ENCODE measurements at regions not wholly inside any gene's neighbourhood (a gene's known extent, or its start where the extent isn't known, plus 50 kb on each side); places are given as distances from the start of the nearest gene placed in this dataset.
"Not testable (repeated sequence)": the region's sequence is repeated elsewhere in the genome, so short reads cannot be mapped to it uniquely, and the experiment has no call there.

DNA sequence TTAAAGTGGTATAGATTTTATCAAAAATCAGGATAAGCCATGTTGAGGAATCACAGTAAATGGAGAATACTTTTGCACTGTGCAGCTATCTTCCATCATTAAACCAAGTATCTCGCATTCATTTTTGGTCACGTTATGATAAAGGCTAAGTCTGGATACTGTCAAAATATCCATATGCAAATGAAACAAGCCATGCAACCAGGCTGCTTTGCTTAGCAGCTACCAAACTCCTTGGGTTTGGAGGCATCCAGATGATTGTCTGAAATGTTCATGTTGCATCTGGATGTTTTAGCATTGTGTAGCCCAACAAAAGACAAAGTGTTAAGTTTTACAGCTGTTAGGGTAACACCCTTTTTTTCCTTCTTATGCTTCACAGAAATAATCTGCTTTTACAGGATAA is 322.9 kb upstream of the MDFIC2 start:
- no peak for DNase-seq (ENCODE audit: low read depth)

DNA sequence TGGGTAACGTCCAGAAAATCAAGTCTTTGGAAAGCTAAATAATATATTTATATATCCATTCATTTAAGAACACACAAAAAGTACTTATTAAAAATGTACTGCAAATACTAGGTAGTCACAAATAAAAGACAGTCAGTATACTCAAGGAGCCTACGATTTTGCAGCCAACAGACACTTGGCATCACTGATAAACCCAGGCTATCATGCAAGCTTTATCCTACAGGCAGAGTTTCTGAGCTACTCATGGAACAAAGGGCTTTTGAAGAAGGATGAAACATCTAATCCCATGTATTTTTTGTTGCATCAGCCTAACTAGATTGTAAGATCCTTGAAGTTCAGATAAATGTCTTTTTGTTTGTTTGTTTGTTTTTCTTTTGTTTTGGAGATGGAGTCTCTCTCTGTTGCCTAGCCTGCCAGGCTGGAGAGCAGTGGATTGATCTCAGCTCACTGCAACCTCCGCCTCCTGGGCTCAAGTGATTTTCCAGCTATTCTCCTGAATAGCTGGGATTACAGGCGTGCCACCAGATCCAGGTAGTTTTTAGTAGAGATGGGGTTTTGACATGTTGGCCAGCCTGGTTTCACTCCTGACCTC is 319.4 kb upstream of the MDFIC2 start:
- DNase-seq (ENCODE audit: low read depth) = no peak

DNA sequence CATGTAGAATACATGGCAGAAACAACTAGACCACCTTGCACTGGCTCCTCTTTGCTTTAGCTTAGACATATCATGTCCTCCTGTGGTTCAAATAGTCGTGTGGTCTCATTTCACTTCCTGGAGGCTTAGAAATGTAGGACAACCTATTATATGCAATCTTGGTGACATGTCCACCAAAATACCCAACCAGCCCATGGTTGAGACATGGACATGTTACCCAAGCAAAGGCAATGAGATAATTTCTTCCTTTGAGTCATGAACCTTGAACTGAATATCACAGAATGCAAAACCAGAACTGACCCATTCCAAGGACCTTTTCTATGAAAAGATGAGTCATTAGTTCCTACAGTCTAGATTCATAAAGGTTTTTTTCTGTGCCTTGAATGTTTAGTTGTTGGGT is 309.0 kb upstream of the MDFIC2 start:
- DNase-seq (ENCODE audit: low read depth) = no peak

DNA sequence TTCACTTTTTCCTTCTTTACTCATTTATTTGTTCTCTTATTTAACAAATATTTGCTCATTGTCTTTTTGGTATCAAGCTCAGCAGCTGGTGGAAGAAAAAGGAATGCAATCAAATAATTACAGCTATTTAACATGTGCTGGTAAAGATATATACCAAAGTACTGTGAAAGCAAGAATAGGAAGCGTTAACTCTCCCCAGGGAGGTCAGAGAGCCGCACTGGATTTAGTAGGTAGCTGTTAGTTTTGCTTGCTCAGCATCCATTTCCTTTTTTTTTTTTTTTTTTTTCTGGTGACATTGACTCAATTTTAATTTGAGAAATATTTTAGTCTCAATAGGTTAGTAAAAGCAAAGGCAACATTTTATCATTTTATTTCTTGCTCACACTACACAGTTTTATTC is 308.5 kb upstream of the MDFIC2 start:
- no peak for DNase-seq (ENCODE audit: low read depth)

DNA sequence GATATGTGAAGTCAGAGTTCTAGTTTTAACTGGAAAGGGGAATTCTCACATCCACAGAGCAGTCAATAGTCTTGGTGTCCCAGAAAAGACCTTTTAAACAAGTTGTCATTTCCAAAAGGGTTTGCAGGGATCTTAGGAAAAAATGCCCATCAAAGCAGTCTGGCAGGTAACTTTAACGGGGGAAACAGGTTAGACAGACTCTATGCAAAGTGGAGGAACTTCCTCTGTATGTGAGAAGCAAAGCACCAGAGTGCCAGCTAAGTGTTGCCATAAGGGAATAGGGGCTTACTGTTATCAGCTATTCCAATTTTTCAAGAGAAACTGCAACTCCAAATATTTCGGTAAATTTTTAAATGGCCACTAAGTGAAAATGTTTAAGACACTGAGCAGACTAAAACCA is 307.9 kb upstream of the MDFIC2 start:
- DNase-seq (ENCODE audit: low read depth) = no peak

DNA sequence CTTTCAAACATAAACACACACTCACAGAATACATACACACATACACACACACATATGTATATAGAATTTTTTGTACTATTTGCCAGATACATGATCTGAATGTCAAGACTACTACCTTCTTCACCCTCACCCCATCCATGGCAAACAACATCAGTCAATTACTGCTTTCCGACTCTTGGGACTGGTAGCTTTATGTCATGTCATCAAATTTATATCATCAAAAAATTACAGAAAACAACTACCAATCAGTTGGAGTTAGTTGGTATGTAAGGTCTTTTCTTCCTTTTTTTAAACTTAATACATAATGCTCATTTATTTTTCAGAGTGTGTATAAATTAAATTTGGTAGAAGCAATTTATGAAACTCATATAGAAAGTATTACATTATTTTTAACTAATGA is 305.7 kb upstream of the MDFIC2 start:
- DNase-seq (ENCODE audit: low read depth) = no peak

DNA sequence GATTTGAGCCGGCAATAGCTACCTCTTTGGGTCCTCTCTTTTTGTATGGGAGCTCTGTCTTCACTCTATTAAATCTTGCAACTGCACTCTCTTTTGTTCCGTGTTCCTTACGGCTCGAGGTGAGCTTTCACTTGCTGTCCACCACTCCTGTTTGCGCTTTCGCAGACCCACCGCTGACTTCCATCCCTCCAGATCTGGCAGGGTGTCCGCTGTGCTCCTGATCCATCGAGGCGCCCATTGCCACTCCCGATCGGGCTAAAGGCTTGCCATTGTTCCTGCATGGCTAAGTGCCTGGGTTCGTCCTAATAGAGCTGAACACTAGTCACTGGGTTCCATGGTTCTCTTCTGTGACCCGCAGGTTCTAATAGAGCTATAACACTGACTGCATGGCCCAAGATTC is 304.9 kb upstream of the MDFIC2 start:
- not testable (repeated sequence) for DNase-seq (ENCODE audit: low read depth)

DNA sequence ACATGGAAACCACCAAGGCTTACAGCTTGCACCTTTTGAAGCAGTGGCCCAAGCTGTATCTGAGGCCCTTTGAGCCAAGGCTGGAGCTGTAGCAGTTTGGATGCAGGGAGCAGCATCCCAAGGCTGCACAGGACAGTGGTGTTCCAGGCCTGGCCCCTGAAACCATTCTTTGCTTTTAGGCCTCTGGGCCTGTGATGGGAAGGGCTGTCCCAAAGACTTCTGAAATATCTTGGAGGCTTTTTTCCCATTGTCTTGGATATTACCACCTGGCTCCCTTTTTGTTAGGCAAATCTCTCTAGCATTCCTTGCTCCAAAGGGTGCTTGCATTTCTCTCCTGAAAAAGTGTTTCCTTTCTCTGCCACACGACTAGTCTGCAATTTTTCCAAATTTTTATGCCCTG is 302.8 kb upstream of the MDFIC2 start:
- DNase-seq (ENCODE audit: low read depth) = no peak

DNA sequence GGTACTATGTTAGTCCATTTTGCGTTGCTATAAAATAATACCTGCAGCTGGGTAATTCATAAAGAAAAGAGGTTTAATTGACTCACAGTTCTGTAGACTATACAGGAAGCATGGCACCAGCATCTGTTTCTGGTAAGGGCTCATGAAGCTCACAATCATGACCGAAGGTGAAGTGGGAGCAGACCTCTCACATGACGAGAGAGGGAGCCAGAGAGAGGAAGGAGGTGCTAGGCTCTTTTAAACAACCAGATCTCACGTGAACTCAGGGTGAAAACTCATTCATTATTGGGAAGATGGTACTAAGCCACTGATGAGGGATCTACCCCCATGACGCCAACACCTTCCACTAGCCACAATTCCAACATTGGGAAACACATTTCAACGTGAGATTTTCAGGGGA is 301.7 kb upstream of the MDFIC2 start:
- DNase-seq (ENCODE audit: low read depth) = no peak

DNA sequence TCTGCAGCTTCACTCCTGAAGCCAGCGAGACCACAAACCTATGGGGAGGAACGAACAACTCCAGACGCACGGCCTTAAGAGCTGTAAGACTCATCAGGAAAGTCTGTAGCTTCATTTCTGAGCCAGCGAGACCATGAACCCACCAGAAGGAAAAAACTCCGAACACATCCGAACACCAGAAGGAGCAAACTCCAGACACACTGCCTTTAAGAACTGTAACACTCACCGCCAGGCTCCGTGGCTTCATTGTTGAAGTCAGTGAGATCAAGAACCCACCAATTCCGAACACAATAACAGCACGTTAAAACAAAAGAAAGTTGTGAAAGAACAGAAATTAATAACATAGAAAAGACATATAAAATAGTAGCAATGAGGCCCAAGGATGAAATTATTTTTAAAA is 300.5 kb upstream of the MDFIC2 start:
- no peak for DNase-seq (ENCODE audit: low read depth)

DNA sequence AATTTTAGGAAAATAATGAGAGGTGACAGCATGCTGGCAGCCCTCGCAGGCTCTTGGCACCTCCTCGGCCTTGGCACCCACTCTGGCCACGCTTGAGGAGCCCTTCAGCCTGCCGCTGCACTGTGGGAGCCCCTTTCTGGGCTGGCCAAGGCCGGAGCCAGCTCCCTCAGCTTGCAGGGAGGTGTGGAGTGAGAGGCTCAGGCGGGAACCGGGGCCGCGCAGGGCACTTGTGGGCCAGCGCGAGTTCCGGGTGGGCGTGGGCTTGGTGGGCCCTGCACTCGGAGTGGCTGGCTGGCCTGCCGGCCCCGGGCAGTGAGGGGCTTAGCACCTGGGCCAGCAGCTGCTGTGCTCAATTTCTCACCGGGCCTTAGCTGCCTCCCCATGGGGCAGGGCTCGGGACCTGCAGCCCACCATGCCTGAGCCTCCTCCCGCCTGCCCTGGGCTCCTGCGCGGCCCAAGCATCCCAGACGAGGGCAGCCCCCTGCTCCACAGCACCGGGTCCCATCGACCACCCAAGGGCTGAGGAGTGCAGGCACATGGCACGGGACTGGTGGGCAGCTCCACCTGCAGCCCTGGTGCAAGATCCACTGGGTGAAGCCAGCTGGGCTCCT is 299.3 kb upstream of the MDFIC2 start:
- DNase-seq (ENCODE audit: low read depth) = not testable (repeated sequence)

DNA sequence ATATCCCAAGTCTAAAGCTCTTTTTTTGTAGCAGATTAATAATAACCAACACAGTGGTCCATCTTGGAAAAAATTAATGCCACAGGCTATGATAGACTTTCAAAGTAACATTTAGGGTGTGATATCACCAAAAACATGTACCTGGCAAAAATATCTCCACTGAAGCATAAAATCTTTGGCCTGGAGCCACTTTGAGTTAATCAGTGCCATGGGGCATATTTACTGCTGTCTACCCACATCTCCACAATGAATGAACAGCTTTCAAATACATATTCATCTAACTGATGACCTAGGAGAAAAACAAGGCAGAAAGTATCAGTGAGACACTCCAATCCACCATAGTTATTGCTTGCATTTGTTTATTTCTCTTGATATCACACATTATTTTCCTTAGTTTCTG is 296.0 kb upstream of the MDFIC2 start:
- DNase-seq (ENCODE audit: low read depth) = no peak

DNA sequence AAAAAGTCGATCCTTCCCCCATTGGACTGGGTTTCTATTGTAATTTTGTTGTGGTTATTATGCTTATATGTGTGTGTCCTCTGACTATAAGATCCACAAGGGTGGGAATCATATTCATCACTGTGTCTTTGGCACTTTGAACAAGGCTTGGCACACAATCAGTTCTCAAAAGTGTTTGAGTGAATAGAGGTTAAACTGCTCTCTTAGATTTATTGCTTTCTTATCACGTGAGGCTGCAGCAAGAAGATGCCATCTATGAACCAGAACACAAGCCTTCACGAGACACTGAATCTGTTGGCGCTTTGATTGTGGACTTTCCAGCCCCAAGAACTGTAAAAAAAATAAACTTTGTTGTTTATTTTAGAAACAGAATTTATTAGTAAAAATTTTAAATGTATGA is 295.0 kb upstream of the MDFIC2 start:
- no peak for DNase-seq (ENCODE audit: low read depth)

DNA sequence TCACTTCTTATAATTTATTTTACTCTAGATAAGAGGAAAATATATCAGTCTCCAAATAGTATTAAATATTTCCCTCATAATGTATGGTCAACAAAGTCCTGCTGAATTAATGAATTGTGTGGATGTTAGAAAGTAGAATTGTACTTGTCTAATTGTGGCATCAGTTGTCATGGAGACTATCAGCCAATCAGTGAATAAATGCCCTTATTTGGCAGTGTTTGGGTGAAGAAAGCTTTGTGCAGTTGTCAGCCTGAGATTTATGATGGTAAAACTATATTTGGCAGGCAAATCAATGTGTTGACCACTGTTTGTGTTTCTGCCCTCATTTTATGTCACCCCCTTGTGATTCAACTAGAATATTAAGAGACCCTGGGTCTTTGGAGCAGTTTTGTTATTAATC is 293.6 kb upstream of the MDFIC2 start:
- no peak for DNase-seq (ENCODE audit: low read depth)

DNA sequence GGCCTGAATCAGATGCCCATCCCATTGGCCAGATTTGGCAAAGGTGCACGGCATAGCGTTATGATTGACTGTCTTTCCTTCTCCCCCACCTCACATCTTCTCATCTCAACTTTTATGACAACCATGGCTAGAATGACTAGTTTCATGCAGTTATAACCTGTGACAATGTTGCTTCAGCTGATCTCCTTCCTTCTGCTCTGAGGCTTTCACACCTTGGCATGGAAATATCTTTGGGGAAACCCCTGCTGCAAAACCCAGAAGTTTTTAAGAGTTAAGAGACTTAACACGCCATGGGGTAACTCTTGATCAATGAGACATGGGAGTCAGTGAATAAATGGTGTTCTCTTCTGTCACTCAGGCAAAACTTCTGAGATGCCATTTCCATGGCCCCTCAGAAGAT is 290.7 kb upstream of the MDFIC2 start:
- no peak for DNase-seq (ENCODE audit: low read depth)

DNA sequence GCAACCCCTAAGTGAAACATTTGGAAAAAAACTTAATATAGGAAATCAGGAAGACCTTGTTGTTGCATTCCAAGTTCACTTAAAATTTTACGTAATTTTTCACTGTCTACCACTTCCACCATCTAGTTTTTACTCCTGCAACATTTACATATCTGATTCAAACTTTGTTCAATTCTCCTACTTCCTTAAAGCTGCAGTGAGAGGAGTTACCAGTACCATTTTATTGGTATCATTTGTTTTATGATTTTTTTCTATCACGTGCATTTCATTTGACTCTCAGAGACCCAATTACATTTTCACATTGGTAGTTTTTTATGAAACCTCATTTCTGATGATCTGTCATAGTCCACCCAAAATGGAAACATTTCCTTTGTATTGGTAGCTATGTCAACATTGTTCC is 284.9 kb upstream of the MDFIC2 start:
- no peak for DNase-seq (ENCODE audit: low read depth)

DNA sequence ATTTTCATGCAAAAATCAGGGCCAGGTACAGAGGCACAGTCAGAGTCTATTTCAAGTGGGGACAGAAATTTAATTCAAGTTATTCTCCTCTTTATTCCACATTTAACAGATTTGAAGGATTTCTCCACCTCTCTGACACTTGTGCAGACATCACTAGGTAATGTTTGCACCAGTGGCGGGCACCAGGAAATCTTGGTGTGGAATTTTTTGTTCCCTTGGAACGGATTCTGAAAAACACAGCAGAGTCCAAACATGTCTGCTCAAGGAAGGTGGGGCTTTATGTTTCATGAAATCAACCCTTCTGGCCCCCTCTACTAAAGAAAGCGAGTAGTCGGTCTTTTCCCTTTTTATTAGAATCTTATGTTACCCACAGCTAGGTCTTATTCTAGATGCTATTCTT is 271.2 kb upstream of the MDFIC2 start:
- DNase-seq (ENCODE audit: low read depth) = no peak

DNA sequence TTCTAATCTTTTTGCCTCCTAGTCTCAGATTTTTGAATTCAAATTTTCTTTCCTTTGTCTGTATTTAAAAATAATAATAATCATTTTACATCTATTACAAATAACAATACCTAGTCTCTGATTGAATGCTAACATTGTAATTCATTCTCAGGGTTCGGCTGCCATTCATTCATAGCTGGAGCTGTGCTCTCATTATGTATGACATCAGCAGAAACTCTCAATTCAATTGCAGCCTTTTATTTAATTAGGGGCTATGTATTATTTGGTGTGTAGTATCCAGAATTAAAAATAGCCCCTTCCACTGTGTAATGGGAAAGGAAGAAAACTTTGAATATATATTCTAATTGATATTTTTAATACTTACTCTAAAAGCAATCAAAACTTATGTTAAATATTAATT is 270.4 kb upstream of the MDFIC2 start:
- DNase-seq (ENCODE audit: low read depth) = no peak

DNA sequence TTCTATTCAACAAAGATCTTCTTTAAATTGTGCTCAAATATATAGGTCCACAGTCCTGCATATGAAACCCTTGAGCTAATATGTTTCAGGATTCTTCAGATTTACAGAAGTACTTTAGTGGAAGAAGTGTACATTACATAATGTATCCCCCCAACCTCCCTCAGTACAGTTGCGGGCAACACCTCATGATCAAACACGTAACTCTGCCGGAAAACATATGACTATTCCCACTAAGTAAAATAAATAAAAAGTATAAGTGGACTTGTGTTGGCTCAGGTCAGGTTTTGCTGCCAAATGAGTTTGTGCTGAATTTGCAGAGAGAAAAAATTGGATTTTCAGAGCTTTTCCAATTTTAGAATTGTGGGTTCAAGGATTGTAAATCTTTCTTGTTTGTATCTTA is 267.6 kb upstream of the MDFIC2 start:
- DNase-seq (ENCODE audit: low read depth) = no peak

DNA sequence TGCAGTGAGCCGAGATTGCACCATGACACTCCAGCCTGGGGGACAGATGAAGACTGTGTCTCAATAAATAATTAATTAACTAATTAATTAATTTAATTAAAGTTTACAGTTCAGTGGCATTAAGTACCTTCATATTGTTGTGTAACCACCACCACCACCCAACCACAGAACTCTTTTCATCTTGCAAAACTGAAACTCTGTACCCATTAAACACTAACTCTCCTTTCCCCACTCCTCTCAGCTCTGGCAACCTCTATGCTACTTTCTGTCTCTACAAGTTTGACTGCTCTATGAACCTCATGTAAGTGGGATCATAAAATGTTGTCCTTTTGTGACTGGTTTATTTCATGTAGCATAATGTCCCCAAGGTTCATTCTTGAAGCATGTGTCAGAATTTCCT is 259.3 kb upstream of the MDFIC2 start:
- DNase-seq (ENCODE audit: low read depth) = no peak

DNA sequence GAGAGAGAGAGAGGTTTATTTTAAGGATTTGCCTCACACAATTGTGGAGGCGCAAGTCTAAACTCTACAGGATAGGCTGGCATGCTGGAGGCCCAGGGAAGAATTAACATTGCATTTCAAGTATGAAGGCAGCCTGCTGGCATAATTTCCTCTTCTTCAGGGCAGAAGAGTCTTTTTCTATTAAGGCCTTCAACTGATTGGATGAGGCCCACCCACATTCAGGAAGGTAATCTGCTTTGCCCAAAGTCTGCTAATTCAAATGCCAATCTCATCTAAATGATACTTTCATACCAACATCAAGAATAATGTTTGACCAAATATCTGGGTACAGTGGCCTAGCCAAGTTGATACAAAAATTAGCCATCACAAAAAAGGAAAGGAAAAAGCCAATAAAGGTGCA is 258.1 kb upstream of the MDFIC2 start:
- no peak for DNase-seq (ENCODE audit: low read depth)

DNA sequence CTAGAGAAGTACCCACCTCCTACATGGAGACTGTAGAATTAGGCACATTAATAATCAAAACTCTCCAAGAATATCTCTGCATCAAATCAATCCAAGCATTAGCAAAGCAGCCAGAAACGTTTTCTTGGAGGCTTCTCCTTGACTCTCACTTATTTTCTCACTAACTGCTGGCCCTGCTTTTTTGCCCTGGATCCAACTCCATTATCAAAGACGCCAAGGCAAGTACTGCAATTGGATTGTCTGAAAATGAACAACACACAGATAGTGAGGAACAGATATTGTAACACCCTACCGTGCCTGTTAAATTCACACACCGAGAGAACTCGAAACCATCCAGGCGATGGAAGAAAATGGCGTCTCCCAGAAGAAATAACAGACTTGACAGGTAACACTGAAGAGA is 256.2 kb upstream of the MDFIC2 start:
- no peak for DNase-seq (ENCODE audit: low read depth)

DNA sequence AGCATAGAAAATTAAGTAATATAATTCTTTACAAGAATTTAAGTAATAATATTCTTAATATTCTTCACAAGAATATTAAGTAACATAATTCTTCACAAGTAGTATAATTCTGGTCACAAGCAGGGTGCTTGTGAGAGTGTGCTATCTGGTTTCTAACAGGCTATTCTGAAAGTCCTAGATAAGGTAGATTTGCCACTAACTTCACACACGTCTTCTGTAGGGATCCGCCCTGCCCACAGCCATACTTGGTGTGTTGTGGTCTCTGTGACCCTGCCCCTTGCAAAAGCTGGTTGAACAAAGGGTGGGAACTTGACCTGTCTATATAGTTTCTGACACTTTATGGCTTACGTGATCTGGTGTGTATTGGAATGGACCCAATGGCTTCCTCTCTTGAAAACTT is 253.4 kb upstream of the MDFIC2 start:
- DNase-seq (ENCODE audit: low read depth) = no peak

DNA sequence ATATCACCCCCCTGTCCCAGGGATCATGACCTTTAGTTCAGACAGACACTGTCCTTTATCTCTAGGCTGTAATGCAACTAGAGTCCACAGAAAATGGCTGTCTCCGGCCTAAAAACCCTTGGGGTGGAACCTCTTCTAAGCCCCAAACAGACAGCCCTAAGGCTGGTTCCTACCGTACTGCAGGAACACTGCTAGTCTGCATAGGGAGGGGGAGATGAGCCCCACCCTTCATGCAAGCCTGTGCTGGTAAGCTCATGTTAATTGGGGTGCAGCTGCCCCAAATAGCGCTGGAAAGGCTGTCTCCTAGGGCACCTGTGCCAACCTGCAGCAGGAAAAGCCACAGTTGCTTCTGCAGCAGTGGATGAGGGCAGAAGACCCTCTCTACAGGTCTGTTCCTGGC is 252.1 kb upstream of the MDFIC2 start:
- DNase-seq (ENCODE audit: low read depth) = no peak

DNA sequence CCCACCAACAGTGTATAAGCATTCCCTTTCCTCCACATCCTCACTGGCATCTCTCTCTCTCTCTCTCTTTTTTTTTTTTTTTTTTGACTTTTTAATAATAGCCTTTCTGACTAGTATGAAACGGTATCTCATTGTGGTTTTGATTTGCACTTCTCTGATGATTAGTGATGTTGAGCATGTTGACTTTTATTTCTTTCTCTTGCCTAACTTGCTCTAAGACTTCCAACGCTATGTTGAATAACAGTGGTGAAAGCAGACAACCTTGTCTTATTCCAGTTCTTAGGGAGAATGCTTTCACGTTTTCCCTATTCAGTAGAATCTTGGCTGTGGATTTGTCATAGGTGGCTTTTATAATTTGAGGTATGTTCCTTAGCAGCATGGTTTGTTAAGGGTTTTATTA is 249.4 kb upstream of the MDFIC2 start:
- no peak for DNase-seq (ENCODE audit: low read depth)

All from non-pigmented ciliary epithelial cell (primary cell).